NT2/D1 (cell line): ENCODE measurements at regions not wholly inside any gene's neighbourhood (a gene's known extent, or its start where the extent isn't known, plus 50 kb on each side); places are given as distances from the start of the nearest gene placed in this dataset.

Experiments
- SUZ12 ChIP-seq: IDR thresholded peaks from 2 replicates; pipeline ENCODE4 v1.6.1; 2011; ENCODE audit not compliant: insufficient read length, insufficient read depth; ENCODE audit errors: extremely low read depth
- YY1 ChIP-seq: IDR thresholded peaks from 2 replicates; pipeline ENCODE4 v1.6.1; 2011; ENCODE audit not compliant: insufficient read length, insufficient read depth

GRCh38 chr2:217615171-217615570 lies 387.6 kb downstream of the TNS1 start:
- no peak for TF ChIP-seq YY1
- no peak for TF ChIP-seq SUZ12
